AG04449 (cell line): ENCODE measurements at regions not wholly inside any gene's neighbourhood (a gene's known extent, or its start where the extent isn't known, plus 50 kb on each side); places are given as distances from the start of the nearest gene placed in this dataset.

Experiments used
- CTCF ChIA-PET: fragments of 350-600 bp; formaldehyde crosslinking; extraction: SDS; loops from one replicate; lab custom pipeline; 2021; ENCODE audit warnings: antibody characterized with exemption; lab: Yijun Ruan, JAX
- POLR2A ChIA-PET: fragments of 400-600, 350-600 bp; formaldehyde crosslinking; extraction: SDS; loops from one replicate; lab custom pipeline; 2020; ENCODE audit warnings: antibody characterized with exemption, inconsistent platforms; lab: Yijun Ruan, JAX
- DNase-seq: peaks from one replicate; pipeline ENCODE4 v3.0.0-alpha.2; 2010; ENCODE audit warnings: low read depth, low spot score
- H3K4me3 ChIP-seq: 2 replicates; pipeline ENCODE4 v1.5.1; 2011; ENCODE audit warnings: low read depth, mild to moderate bottlenecking, control low read depth, low read length
- CTCF ChIP-seq: IDR thresholded peaks from one replicate; pipeline ENCODE4 v1.5.1; 2011; ENCODE audit warnings: mild to moderate bottlenecking, moderate library complexity, low read length, control low read depth, inconsistent platforms; ENCODE audit not compliant: insufficient read depth; ENCODE audit errors: missing control alignments

- no peak overlapping the region for H3K4me3 ChIP-seq
- no peak for TF ChIP-seq CTCF
- POLR2A ChIA-PET = interaction anchor here (0.7 kb wide), 1 partner anchor 225 kb away, joined by 3 read pairs; no protein-coding TSS in a partner anchor
- CTCF ChIA-PET = no interaction called here
- DNase-seq = no peak
Observed at GRCh38 chr18:40524881-40525280, 1430.2 kb upstream of the PIK3C3 start.

GRCh38 chr18:40523287-40523686 lies 1431.7 kb upstream of the PIK3C3 start:
- no peak overlapping the region for H3K4me3 ChIP-seq
- POLR2A ChIA-PET = no interaction called here
- DNase-seq = no peak
- CTCF ChIA-PET = no interaction called here
- TF ChIP-seq CTCF = no peak

- CTCF ChIA-PET = no interaction called here
- DNase-seq = no peak
- H3K4me3 ChIP-seq = no peak overlapping the region
- TF ChIP-seq CTCF = no peak
- POLR2A ChIA-PET = no interaction called here
Observed at GRCh38 chr18:40501026-40501425, 1454.0 kb upstream of the PIK3C3 start.

GRCh38 chr18:40494603-40495002 lies 1460.4 kb upstream of the PIK3C3 start:
- ChIA-PET CTCF (no interaction called here), POLR2A (no interaction called here)
- TF ChIP-seq CTCF = no peak
- no peak overlapping the region for H3K4me3 ChIP-seq
- no peak for DNase-seq

- TF ChIP-seq CTCF = no peak
- ChIA-PET CTCF (no interaction called here), POLR2A (no interaction called here)
- DNase-seq = no peak
- no peak overlapping the region for H3K4me3 ChIP-seq
Observed at GRCh38 chr18:40493316-40493715, 1461.7 kb upstream of the PIK3C3 start.

- no peak for TF ChIP-seq CTCF
- no peak for DNase-seq
- POLR2A ChIA-PET = no interaction called here
- CTCF ChIA-PET = no interaction called here
- H3K4me3 ChIP-seq = no peak overlapping the region
Observed at GRCh38 chr18:40489301-40489700, 1465.7 kb upstream of the PIK3C3 start.
